Epidermal melanocyte (primary cell): ENCODE measurements at regions not wholly inside any gene's neighbourhood (a gene's known extent, or its start where the extent isn't known, plus 50 kb on each side); places are given as distances from the start of the nearest gene placed in this dataset.

ENCODE experiments used
- DNase-seq: peaks from one replicate; pipeline ENCODE4 v3.0.0; 2011; ENCODE audit warnings: low spot score; ENCODE audit not compliant: insufficient read length

DNA sequence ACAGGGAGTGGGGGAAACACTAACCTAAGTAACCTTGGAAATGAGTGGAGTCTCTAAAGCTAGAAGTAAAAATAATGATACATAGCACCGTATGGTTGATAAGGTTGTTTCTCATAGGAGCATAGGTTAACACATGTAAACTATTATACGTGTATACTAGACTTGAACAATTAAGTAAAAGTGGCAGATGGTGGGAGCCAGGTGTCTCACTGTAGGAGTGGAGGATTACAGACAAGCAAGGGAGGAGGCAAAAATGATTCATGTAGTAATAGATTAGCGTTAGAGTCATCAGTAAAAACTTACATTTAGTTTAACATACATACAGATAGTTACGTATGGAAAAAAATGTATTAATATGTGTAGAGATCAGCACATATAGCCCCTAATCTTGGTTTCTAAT is 138.4 kb upstream of the DSCAM start:
- no peak for DNase-seq

GRCh38 chr21:40990366-40990765 is 143.4 kb upstream of the DSCAM start:
- DNase-seq: no peak

- no peak for DNase-seq
Measured at GRCh38 chr21:40997831-40998230, 150.9 kb upstream of the DSCAM start.

DNA sequence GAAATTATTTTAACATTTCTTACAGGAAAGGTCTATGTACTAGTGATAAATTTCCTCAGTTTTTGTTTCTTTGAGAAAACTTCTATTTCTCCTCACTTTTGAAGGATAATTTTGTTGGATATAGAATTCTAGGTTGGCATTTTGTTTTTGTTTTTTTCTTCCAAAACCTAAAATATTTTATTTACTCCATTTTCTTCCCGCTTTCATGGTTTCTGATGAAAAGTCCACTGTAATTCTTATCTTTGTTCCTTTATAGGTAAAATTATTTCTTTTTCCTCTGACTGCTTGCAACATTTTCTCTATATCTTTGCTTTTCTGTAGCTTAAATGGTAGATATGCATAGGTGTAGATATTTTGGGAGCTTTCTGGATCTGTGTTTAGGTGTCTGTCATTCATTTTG is 153.9 kb upstream of the DSCAM start:
- no peak for DNase-seq

- DNase-seq: no peak
Measured at GRCh38 chr21:41006636-41007035, 159.7 kb upstream of the DSCAM start.

DNA sequence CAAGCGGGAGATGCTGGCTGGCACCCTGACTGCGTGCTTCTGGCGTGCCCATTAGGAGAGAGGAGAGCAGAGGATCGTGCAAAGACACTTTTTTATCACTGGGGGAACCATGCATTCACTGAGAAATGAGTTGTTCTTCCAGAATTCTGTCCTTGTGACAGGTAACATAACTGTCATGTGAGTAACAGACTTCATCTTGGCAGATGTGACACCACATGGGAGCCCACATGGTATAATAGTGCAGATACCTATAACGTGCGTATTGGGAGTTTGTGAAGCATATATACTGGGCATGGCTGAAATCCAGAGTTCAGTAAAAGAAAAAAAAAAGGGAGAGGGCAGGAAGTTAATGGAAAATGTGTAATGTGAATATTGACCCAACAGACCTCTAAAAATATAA is 159.6 kb upstream of the BACE2 start:
- DNase-seq: no peak

GRCh38 chr21:41008974-41009373 is 159.0 kb upstream of the BACE2 start:
- no peak for DNase-seq

DNA sequence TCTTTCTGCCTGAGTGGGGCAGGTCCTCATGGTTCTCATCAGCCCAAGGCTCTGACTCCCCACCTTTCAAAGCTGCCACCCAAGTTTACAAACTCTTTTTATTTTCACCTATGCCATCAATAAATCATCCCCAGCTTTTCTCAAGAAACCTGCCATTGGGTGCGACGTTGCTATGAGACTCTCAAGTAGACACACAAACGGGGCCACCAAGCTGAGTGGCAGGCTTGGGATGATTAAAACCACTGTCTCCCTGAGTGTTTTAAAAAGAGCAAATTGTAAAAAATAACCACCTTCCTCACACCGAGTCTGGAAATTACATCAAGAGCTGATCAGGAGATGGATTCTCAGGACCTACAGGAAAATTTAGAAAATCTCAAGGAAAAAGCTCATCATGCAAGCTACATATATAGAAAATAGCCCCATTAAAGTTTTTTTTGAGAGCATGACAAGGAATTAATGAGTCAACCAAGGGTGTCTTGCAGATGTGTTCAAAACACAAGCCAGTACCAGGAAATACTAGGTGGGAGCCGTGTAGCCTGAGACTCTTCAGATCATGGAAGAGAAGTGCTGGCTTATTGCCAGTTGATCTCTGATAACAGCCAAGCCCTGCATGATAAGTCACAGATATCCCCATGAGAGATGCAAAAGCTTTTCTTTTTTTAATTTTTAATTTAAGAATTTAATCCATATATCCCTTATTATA is 158.4 kb upstream of the BACE2 start:
- no peak for DNase-seq

DNA sequence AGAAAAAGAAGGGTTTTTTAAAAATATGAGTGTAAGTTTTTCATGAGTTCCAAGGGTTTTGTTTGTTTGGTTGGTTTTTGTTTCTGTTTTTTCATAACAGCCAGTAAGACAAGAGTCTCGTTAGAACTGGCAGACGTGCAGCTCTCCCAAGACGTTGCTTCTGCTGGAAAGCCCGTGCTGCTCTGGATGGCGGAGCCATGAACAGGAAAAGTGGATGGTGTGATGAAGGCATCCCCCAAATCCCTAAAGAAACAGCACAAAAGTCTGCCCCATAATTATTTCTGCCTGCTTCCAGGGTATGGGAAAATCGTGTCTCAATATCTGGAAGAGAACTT is 157.9 kb upstream of the BACE2 start:
- no peak for DNase-seq

DNA sequence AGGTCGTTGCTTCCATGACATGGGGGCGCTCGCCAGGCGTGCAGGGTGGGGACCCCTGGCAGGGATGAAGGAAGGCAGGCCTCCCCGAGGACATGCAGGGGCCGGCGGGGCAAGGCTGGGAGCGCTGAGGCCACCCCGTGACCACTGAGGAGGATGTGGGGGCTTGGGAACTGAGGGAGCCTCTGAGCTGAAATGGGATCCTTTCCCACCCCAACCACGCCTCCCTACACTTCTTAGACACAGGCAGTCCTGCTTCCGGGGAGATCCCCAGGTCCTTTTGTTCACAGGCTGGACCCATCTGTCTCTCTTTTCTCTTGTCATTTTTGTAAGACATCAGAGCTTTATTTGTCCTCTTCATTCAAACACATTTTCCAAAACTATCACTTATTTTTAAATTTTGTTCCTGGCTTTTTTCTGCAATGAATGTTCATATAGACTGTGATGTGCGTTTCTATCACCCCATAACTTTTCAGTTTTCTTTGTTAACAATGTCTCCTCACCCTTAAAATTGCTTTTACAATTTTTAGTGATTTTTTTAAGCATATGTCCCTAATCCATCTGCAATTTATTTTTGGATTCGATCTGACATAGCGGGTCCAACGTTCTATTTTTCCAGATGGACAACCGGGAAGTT is 156.7 kb upstream of the BACE2 start:
- no peak for DNase-seq

DNA sequence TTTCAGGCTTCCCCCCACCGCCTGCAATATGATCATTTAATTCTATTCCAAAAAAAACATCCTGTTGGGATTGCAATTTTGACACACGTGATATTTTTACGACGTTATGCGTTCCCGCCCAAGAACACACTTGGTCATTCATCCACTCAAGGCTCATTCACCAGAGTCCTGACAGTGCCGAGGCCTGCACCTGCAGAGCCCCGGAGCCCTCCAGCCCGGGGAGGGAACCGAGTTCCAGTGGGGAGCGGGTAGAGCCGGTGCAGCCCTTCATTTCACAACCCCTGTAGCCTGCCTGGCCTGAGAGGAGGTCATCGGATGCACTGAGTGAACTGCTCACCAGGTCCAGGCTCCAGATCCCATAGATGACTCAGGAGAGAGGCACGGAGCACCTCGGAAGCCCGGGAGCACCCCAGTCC is 156.0 kb upstream of the BACE2 start:
- no peak for DNase-seq

DNA sequence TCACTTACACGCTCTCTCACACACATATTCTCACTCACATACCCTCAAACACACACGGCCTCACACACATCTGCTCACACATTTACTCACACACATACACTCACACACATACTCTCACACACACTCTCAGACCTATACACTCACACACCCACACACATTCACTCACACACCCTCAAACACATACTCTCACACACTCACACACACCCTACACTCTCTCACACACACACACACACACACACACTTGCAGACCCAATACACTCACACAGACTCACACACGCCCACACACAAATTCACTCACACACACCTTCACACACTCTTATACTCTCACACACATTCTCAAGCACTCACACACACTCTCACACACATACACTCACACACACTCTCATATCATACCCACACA is 155.5 kb upstream of the BACE2 start:
- no peak for DNase-seq

DNA sequence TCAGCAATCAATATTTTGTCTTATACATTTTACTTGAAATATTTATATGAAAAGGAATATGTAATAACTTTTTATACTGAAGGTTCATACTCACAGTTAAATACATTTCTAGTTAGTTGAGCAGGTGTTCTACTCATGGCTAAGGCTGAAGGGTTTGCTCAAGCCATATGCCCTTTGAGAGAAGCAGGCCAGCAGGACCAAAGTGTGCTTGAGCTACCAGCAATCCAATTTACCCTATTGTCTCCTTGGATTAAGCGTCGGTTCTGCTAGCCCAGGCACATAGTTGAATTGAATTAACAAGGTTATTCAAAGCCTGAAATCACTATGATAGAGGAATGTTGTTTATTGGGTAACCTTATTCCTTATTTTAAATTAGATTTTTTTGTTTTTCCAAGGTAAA is 151.5 kb upstream of the BACE2 start:
- no peak for DNase-seq

- no peak for DNase-seq
Measured at GRCh38 chr21:41018431-41018830, 149.5 kb upstream of the BACE2 start.

- DNase-seq: no peak
Measured at GRCh38 chr21:41023936-41024335, 144.0 kb upstream of the BACE2 start.

DNA sequence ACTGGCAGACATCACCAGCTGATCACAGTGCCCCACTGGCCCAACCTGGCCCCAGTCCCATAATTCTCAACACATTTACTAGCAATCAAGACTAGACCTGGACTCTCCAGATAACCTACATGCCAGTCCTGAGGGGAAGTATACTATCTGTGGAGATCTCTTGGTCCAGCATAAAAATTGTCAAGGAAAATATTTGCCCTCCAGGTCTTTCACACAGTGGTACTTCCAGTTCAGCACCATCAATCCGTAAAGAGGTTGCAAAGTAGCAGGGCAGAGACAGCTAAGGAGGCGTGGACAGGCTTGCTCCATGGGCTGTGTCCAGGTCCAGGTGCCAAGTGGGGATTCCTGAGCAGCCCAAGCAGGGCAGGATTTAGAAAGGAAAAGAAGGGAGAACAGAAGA is 143.6 kb upstream of the BACE2 start:
- no peak for DNase-seq

DNA sequence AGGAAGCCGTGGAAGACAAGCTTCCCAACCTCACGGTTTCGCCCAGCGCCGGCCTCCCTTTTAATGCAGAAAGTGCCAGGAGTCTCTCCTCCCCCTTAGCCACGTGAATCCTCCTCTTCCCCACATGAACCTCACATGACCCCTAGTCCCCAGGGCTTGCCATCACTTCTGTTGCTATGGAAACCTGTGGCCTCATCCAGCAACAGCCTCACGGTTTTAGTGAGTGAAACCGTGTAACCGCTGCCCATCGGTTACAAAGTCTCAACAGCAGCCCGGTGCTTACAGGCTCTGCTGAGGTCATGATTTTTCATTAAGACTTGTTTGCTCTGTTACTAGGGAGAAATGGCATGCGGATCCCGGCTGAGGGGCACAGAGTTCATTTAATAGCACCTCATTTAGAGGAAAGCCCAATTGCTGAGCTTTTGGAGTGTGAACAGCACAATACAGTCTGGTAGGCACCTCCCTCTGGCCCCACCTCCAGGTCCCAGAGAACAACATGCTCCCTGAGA is 143.2 kb upstream of the BACE2 start:
- no peak for DNase-seq

DNA sequence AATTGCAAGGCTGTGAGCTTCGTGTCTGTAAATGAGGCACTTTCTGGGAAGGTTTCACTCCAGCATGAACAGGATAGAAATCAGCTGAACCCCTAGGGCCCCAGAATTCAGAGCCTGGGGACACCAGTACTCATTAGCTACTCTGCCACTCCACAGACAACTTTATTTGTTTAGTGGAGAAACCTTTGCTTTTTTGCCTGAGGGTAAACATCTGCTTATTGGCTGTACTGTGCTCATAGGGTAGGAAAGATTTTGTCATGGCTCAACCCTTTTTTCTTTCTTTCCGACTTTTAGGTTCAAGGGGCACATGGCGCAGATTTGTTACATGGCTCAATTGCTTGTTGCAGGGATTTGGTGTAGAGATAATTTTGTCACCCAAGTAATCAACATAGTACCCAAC is 138.4 kb upstream of the BACE2 start:
- no peak for DNase-seq

DNA sequence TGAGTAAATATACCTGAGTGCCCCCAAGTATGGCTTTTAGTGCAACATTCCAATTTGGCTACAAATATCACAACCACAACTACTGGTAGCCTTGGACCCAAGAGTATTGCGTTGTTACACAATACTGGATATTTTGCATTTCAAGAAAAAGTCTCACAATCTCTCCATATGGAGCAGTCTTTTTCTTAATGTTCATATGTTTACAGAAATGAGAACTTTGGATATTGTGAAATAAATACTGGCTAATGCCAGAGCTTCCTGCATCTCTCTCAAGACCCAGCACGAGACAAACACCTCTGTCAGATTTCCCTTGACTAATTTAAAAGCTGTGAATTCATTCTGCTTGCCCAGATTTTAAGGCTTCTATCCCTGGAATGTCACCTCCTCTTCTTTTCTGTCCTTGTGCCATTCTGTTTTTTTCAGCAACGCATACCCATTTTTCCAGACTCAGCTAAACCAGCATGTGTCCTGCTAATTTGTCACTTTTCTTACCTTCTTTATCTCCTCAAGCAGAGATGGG is 136.2 kb upstream of the BACE2 start:
- no peak for DNase-seq

DNA sequence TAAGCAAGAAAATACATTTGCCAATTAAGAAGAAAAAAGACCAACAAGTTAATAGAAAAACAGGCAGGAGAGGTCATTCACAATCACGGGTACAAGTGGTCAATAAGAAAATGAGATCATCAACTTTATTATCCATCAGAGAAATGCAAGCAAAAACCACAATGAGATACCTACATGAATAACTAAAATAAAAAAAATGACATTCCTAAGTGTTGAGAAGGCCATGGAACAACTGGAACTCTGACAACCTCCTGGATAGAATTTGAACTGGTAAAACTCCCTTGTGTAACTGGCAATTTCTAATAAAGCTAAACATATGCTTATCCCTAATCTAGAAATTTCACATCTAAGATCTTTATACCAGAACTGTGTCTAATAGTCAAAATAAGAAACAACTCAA is 135.4 kb upstream of the BACE2 start:
- DNase-seq: no peak

- DNase-seq: no peak
Measured at GRCh38 chr21:41037212-41037611, 130.7 kb upstream of the BACE2 start.

- no peak for DNase-seq
Measured at GRCh38 chr21:41037936-41038335, 130.0 kb upstream of the BACE2 start.

GRCh38 chr21:41043014-41043413 is 124.9 kb upstream of the BACE2 start:
- DNase-seq: no peak
